ENCODE measurements at regions not wholly inside any gene's neighbourhood (a gene's known extent, or its start where the extent isn't known, plus 50 kb on each side); places are given as distances from the start of the nearest gene placed in this dataset.

DNA sequence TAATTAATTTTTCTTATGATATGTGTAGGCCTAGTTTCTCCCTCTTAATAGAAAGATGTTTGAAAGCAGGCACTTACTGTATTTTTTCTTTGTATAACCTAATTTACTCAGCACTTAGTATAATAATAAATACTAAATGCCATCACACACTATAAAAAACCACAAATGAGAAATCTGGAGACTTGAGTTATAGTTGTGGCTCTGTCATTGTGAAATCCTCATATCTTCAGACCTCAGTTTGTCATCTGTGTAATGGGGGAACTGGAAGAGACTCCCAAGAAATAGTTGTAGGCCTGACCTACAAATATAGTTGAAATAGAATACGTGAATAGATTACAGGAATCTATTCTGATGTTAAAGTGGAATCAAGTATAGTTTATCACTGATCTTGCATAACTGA lies 287.6 kb upstream of the DPH6 start:
- TF ChIP-seq POLR2A (IDR thresholded peaks at IDR 0.05) (no peak), EP300 (IDR thresholded peaks at IDR 0.05) (no peak)
- TF ChIP-seq, protein P1, sequence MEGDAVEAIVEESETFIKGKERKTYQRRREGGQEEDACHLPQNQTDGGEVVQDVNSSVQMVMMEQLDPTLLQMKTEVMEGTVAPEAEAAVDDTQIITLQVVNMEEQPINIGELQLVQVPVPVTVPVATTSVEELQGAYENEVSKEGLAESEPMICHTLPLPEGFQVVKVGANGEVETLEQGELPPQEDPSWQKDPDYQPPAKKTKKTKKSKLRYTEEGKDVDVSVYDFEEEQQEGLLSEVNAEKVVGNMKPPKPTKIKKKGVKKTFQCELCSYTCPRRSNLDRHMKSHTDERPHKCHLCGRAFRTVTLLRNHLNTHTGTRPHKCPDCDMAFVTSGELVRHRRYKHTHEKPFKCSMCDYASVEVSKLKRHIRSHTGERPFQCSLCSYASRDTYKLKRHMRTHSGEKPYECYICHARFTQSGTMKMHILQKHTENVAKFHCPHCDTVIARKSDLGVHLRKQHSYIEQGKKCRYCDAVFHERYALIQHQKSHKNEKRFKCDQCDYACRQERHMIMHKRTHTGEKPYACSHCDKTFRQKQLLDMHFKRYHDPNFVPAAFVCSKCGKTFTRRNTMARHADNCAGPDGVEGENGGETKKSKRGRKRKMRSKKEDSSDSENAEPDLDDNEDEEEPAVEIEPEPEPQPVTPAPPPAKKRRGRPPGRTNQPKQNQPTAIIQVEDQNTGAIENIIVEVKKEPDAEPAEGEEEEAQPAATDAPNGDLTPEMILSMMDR (IDR thresholded peaks at IDR 0.05), result no peak

All from tibial nerve (tissue), 4 donors.